ENCODE measurements at regions not wholly inside any gene's neighbourhood (a gene's known extent, or its start where the extent isn't known, plus 50 kb on each side); places are given as distances from the start of the nearest gene placed in this dataset.

GRCh38 chr18:54736981-54737380 lies 91.3 kb upstream of the RAB27B start:
- Histone ChIP-seq H3K9me2 (replicated peaks; ENCODE audit: insufficient read depth) (no peaks in the 10 kb centered on the region), H3K9me3 (ENCODE audit: low read depth) (no peaks in the 10 kb centered on the region), H3K4me3 (no peak overlapping the region), H3K36me3 (replicated peaks; ENCODE audit: insufficient read depth, low read depth) (no peaks in the 10 kb centered on the region), H2AFZ (no peak overlapping the region), H4K20me1 (ENCODE audit: insufficient read depth, poor library complexity, severe bottlenecking) (no peaks in the 10 kb centered on the region), H3K79me2 (no peaks in the 10 kb centered on the region), H3K27me3 (no peaks in the 10 kb centered on the region), H3K4me2 (no peak overlapping the region), H3K27ac (no peak overlapping the region), H3K4me1 (ENCODE audit: insufficient read depth) (no peaks in the 10 kb centered on the region)
- TF ChIP-seq EZH2phosphoT487 (IDR thresholded peaks at IDR 0.05; ENCODE audit: low read depth, severe bottlenecking, unreplicated experiment) (no peak), EZH2 (IDR thresholded peaks at IDR 0.05; ENCODE audit: borderline replicate concordance) (no peak), CTCF (IDR thresholded peaks at IDR 0.05; ENCODE audit: poor library complexity) (no peak)
- DNase-seq (ENCODE audit: low spot score), result no peak
- WGBS (ENCODE audit: low lambda C conversion rate, missing lambda C conversion rate), result 50% methylated on average over 1 of the region's 1 CpG

GRCh38 chr18:54737986-54738385 lies 90.3 kb upstream of the RAB27B start:
- H4K20me1 ChIP-seq (ENCODE audit: insufficient read depth, poor library complexity, severe bottlenecking), result no peaks in the 10 kb centered on the region
- 92% methylated on average over 3 of the region's 3 CpGs for WGBS (ENCODE audit: low lambda C conversion rate, missing lambda C conversion rate)
- H3K4me3 ChIP-seq, result no peak overlapping the region
- TF ChIP-seq EZH2phosphoT487 (IDR thresholded peaks at IDR 0.05; ENCODE audit: low read depth, severe bottlenecking, unreplicated experiment) (no peak), CTCF (IDR thresholded peaks at IDR 0.05; ENCODE audit: poor library complexity) (no peak), EZH2 (IDR thresholded peaks at IDR 0.05; ENCODE audit: borderline replicate concordance) (no peak)
- H3K27ac ChIP-seq, result no peak overlapping the region
- H3K9me2 ChIP-seq (replicated peaks; ENCODE audit: insufficient read depth), result no peaks in the 10 kb centered on the region
- no peaks in the 10 kb centered on the region for H3K9me3 ChIP-seq (ENCODE audit: low read depth)
- H3K36me3 ChIP-seq (replicated peaks; ENCODE audit: insufficient read depth, low read depth), result no peaks in the 10 kb centered on the region
- no peaks in the 10 kb centered on the region for H3K4me1 ChIP-seq (ENCODE audit: insufficient read depth)
- H2AFZ ChIP-seq, result no peak overlapping the region
- H3K4me2 ChIP-seq, result no peak overlapping the region
- no peak for DNase-seq (ENCODE audit: low spot score)
- H3K79me2 ChIP-seq, result no peaks in the 10 kb centered on the region
- H3K27me3 ChIP-seq, result no peaks in the 10 kb centered on the region

GRCh38 chr18:54739476-54739875 lies 88.8 kb upstream of the RAB27B start:
- Histone ChIP-seq H3K27me3 (no peaks in the 10 kb centered on the region), H3K9me2 (replicated peaks; ENCODE audit: insufficient read depth) (no peaks in the 10 kb centered on the region), H4K20me1 (ENCODE audit: insufficient read depth, poor library complexity, severe bottlenecking) (no peaks in the 10 kb centered on the region), H3K4me1 (ENCODE audit: insufficient read depth) (no peaks in the 10 kb centered on the region), H3K36me3 (replicated peaks; ENCODE audit: insufficient read depth, low read depth) (no peaks in the 10 kb centered on the region), H3K27ac (no peak overlapping the region), H3K4me3 (no peak overlapping the region), H3K4me2 (no peak overlapping the region), H3K79me2 (no peaks in the 10 kb centered on the region), H3K9me3 (ENCODE audit: low read depth) (no peaks in the 10 kb centered on the region), H2AFZ (no peak overlapping the region)
- TF ChIP-seq CTCF (IDR thresholded peaks at IDR 0.05; ENCODE audit: poor library complexity), result no peak
- TF ChIP-seq EZH2 (IDR thresholded peaks at IDR 0.05; ENCODE audit: borderline replicate concordance), result no peak
- TF ChIP-seq EZH2phosphoT487 (IDR thresholded peaks at IDR 0.05; ENCODE audit: low read depth, severe bottlenecking, unreplicated experiment), result no peak
- WGBS (ENCODE audit: low lambda C conversion rate, missing lambda C conversion rate), result 97% methylated on average over 2 of the region's 2 CpGs
- DNase-seq (ENCODE audit: low spot score), result no peak

Data from hepatocyte (in vitro differentiated cells).